Neural progenitor cell (in vitro differentiated cells): ENCODE measurements at regions not wholly inside any gene's neighbourhood (a gene's known extent, or its start where the extent isn't known, plus 50 kb on each side); places are given as distances from the start of the nearest gene placed in this dataset.

ENCODE experiments used
- DNase-seq: peaks from one replicate; pipeline ENCODE4 v3.0.0-alpha.2; 2016; ENCODE audit warnings: low spot score
- H2AFZ ChIP-seq: fragments of 200-600 bp; sonication (generic); replicated peaks from 2 replicates; pipeline ENCODE4 v1.6.1; 2016; ENCODE audit warnings: antibody characterized with exemption
- H3F3A ChIP-seq: fragments of 200-600 bp; sonication (generic); 2 replicates; pipeline ENCODE4 v1.6.1; 2016; ENCODE audit warnings: antibody characterized with exemption, low read depth
- H3K27ac ChIP-seq: fragments of 200-600 bp; sonication (generic); 2 replicates; pipeline ENCODE4 v1.5.1; 2016; ENCODE audit warnings: mild to moderate bottlenecking
- H3K27me3 ChIP-seq: fragments of 200-600 bp; sonication (generic); 2 replicates; pipeline ENCODE4 v1.6.1; 2016; ENCODE audit warnings: mild to moderate bottlenecking, moderate library complexity
- H3K36me3 ChIP-seq: fragments of 200-600 bp; sonication (generic); 2 replicates; pipeline ENCODE4 v1.5.1; 2016
- H3K4me1 ChIP-seq: fragments of 200-600 bp; sonication (generic); 2 replicates; pipeline ENCODE4 v1.6.1; 2016; ENCODE audit warnings: mixed run types
- H3K4me2 ChIP-seq: fragments of 200-600 bp; sonication (generic); 2 replicates; pipeline ENCODE4 v1.6.1; 2016
- H3K4me3 ChIP-seq: fragments of 200-600 bp; sonication (generic); 2 replicates; pipeline ENCODE4 v1.5.1; 2016
- H3K79me2 ChIP-seq: fragments of 200-600 bp; sonication (generic); 2 replicates; pipeline ENCODE4 v1.6.1; 2016; ENCODE audit warnings: low read depth
- H3K9ac ChIP-seq: fragments of 200-600 bp; sonication (generic); 2 replicates; pipeline ENCODE4 v1.6.1; 2016
- H3K9me3 ChIP-seq: fragments of 200-600 bp; sonication (generic); 2 replicates; pipeline ENCODE4 v1.5.1; 2016; ENCODE audit warnings: low read depth
- H4K20me1 ChIP-seq: fragments of 200-600 bp; sonication (generic); 2 replicates; pipeline ENCODE4 v1.6.1; 2016; ENCODE audit warnings: low read depth
- H3K27ac Mint-ChIP-seq: 3 replicates; pipeline ENCODE4 v1.8.0; 2021; ENCODE audit warnings: mixed read lengths
- H3K27me3 Mint-ChIP-seq: 2 replicates; pipeline ENCODE4 v1.8.0; 2022; ENCODE audit warnings: low read depth, mild to moderate bottlenecking, inconsistent platforms, moderate library complexity, mixed read lengths; ENCODE audit not compliant: insufficient read depth
- H3K36me3 Mint-ChIP-seq: 3 replicates; pipeline ENCODE4 v1.8.0; 2021; ENCODE audit warnings: mixed read lengths
- H3K4me1 Mint-ChIP-seq: 3 replicates; pipeline ENCODE4 v1.8.0; 2021; ENCODE audit warnings: mixed read lengths
- H3K4me3 Mint-ChIP-seq: 3 replicates; pipeline ENCODE4 v1.8.0; 2021; ENCODE audit warnings: mild to moderate bottlenecking, moderate library complexity, mixed read lengths
- H3K9me3 Mint-ChIP-seq: 3 replicates; pipeline ENCODE4 v1.8.0; 2020; ENCODE audit warnings: mixed read lengths
- EZH2 ChIP-seq: fragments of 200-600 bp; sonication (generic); IDR thresholded peaks from 2 replicates; pipeline ENCODE4 v1.6.1; 2017; ENCODE audit warnings: antibody characterized with exemption, mild to moderate bottlenecking, moderate library complexity
- EZH2phosphoT487 ChIP-seq: fragments of 200-600 bp; sonication (generic); IDR thresholded peaks from 2 replicates; pipeline ENCODE4 v1.6.1; 2017; ENCODE audit warnings: antibody characterized with exemption
- TF ChIP-seq, protein P1 (sequence below): fragments of 200-600 bp; sonication (generic); IDR thresholded peaks from 2 replicates; pipeline ENCODE4 v1.5.1; 2017; ENCODE audit warnings: antibody characterized with exemption, mild to moderate bottlenecking

DNA sequence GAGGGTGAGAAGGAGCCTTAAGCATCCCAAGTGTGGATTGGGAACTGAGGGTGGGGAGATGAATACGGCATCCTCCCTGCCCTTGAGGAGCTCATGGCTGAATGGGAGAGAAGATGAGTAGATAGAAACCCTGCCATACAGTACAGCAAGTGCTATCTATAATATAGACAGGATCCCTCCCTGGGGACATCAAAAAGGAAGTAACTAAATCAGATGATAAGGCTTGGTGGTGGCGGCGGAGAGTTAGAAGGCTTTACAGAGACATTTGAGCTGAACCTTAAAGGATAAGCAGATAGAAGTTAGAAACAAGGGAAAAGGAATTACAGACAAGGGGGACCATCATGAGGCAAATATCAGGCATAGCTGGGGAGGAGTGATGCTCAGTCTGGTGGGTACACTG, 67.5 kb upstream of the TMEM132E start:
- Mint-ChIP-seq H3K36me3 (no peaks in the 10 kb centered on the region), H3K27me3 (peaks cover 11% of the 10 kb centered on the region), H3K4me1 (no peaks in the 10 kb centered on the region), H3K4me3 (no peak overlapping the region), H3K9me3 (no peaks in the 10 kb centered on the region), H3K27ac (no peak overlapping the region)
- Histone ChIP-seq H3K9me3 (no peaks in the 10 kb centered on the region), H3K4me3 (no peak overlapping the region), H3K79me2 (no peaks in the 10 kb centered on the region), H4K20me1 (peaks cover 2% of the 10 kb centered on the region), H2AFZ (no peak overlapping the region), H3K36me3 (no peaks in the 10 kb centered on the region), H3K9ac (no peak overlapping the region), H3K27ac (no peak overlapping the region), H3K4me2 (no peak overlapping the region), H3K27me3 (peaks cover 70% of the 10 kb centered on the region), H3K4me1 (no peaks in the 10 kb centered on the region), H3F3A (no peaks in the 10 kb centered on the region)
- DNase-seq: no peak
- TF ChIP-seq, protein P1, sequence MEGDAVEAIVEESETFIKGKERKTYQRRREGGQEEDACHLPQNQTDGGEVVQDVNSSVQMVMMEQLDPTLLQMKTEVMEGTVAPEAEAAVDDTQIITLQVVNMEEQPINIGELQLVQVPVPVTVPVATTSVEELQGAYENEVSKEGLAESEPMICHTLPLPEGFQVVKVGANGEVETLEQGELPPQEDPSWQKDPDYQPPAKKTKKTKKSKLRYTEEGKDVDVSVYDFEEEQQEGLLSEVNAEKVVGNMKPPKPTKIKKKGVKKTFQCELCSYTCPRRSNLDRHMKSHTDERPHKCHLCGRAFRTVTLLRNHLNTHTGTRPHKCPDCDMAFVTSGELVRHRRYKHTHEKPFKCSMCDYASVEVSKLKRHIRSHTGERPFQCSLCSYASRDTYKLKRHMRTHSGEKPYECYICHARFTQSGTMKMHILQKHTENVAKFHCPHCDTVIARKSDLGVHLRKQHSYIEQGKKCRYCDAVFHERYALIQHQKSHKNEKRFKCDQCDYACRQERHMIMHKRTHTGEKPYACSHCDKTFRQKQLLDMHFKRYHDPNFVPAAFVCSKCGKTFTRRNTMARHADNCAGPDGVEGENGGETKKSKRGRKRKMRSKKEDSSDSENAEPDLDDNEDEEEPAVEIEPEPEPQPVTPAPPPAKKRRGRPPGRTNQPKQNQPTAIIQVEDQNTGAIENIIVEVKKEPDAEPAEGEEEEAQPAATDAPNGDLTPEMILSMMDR: no peak
- TF ChIP-seq EZH2phosphoT487 (no peak), EZH2 (no peak)

DNA sequence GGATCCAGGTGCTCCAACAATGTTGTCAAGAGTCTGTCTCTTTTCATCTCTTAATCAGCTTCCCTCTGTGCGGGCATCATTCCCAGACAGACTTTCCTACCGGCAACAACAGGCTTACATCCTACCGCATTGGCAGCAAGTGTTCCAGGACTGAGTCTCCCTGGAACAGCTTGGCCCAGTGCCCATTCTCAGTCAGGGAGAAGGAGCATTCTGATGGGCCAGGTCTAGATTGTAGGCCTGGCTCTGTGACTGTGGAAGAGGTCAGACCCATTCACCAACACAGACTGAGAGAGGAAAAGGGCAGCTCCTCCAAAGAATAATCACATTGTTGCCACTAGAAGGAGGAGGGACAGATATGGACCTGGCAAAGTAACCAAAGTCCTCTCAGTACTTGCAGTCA, 68.1 kb upstream of the TMEM132E start:
- no peaks in the 10 kb centered on the region for H3K4me1 Mint-ChIP-seq
- H3K27me3 Mint-ChIP-seq: peaks cover 11% of the 10 kb centered on the region

DNA sequence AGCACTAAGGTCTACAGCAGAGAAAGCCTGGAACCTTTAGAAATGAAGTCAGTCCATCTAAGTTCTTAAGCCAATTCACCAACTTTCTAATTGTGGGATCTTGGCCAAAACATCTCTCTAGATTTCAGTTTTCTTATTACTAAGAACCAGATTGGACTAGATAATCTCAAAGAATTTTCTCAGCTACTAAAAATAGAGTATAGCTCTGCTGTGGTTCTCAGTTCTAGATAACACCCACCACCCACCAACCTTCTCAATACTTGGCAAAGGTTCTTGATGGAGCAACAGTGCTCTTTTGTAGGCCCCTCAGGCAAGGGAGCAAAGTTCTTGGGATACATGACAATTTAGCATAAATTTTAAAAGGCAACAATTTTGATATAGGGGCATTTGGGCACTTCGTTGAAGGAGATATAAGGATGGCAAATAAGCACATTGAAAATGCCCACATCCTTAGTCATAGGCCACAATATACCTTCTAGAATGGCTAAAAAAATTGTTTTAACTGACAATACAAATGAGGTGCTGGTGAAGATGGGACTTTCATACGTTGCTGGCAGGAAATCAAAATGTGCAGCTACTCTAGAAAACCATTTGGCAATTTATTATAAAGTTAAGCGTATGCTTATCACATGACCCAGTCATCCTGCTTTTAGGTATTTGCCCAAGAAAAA, 74.4 kb upstream of the TMEM132E start:
- H3K27me3 Mint-ChIP-seq: peaks cover 10% of the 10 kb centered on the region
- peaks cover 100% of the 10 kb centered on the region for H3K27me3 ChIP-seq

More for the DNA sequence above, 68.1 kb upstream of the TMEM132E start:
- Histone ChIP-seq H3K4me3 (no peak overlapping the region), H4K20me1 (peaks cover 2% of the 10 kb centered on the region), H3K9me3 (no peaks in the 10 kb centered on the region), H3K27me3 (peaks cover 77% of the 10 kb centered on the region), H3F3A (no peaks in the 10 kb centered on the region), H3K79me2 (no peaks in the 10 kb centered on the region), H2AFZ (no peak overlapping the region), H3K4me1 (no peaks in the 10 kb centered on the region), H3K9ac (no peak overlapping the region), H3K27ac (no peak overlapping the region), H3K4me2 (no peak overlapping the region), H3K36me3 (no peaks in the 10 kb centered on the region)
- Mint-ChIP-seq H3K36me3 (no peaks in the 10 kb centered on the region), H3K4me3 (no peak overlapping the region), H3K9me3 (no peaks in the 10 kb centered on the region), H3K27ac (no peak overlapping the region)
- TF ChIP-seq, protein P1: no peak
- TF ChIP-seq EZH2 (no peak), EZH2phosphoT487 (no peak)
- no peak for DNase-seq

More for the DNA sequence above, 74.4 kb upstream of the TMEM132E start:
- Mint-ChIP-seq H3K4me3 (no peak overlapping the region), H3K27ac (no peak overlapping the region), H3K9me3 (no peaks in the 10 kb centered on the region), H3K4me1 (no peaks in the 10 kb centered on the region), H3K36me3 (no peaks in the 10 kb centered on the region)
- DNase-seq: no peak
- no peak overlapping the region for H3K4me3 ChIP-seq
- H3K79me2 ChIP-seq: no peaks in the 10 kb centered on the region
- H2AFZ ChIP-seq: no peak overlapping the region
- no peaks in the 10 kb centered on the region for H3K9me3 ChIP-seq
- H3K4me2 ChIP-seq: no peak overlapping the region
- H3K9ac ChIP-seq: no peak overlapping the region
- no peak overlapping the region for H3K27ac ChIP-seq
- no peaks in the 10 kb centered on the region for H4K20me1 ChIP-seq
- H3K4me1 ChIP-seq: no peaks in the 10 kb centered on the region
- TF ChIP-seq EZH2 (no peak), EZH2phosphoT487 (no peak)
- TF ChIP-seq, protein P1: no peak
- H3K36me3 ChIP-seq: no peaks in the 10 kb centered on the region
- H3F3A ChIP-seq: no peaks in the 10 kb centered on the region
